Stimulated activated effector memory CD8-positive, alpha-beta T cell treated with anti-CD3 and anti-CD28 coated beads, Interleukin-12 subunit alpha, Interleukin-12 subunit beta, amount 100 ng/mL, for 72 hours (primary cell): ENCODE measurements at regions not wholly inside any gene's neighbourhood (a gene's known extent, or its start where the extent isn't known, plus 50 kb on each side); places are given as distances from the start of the nearest gene placed in this dataset.
"Not testable (repeated sequence)": the region's sequence is repeated elsewhere in the genome, so short reads cannot be mapped to it uniquely, and the experiment has no call there.

ENCODE experiments used
- ATAC-seq: fragments of 150-1000 bp; cut with Tn5 transposase; 2 replicates; pipeline ENCODE4 v1.10.0; 2021
- DNase-seq, 2 donors: peaks; one replicate each; pipeline ENCODE4 v3.0.0; 2021 to 2022; ENCODE audit warnings: low spot score in 2 of 2
- H3K27ac Mint-ChIP-seq: one replicate; pipeline ENCODE4 v1.8.0; 2022; ENCODE audit warnings: mild to moderate bottlenecking, mixed read lengths
- H3K36me3 Mint-ChIP-seq: one replicate; pipeline ENCODE4 v1.8.0; 2022; ENCODE audit warnings: mild to moderate bottlenecking, mixed read lengths
- H3K4me1 Mint-ChIP-seq: one replicate; pipeline ENCODE4 v1.8.0; 2022; ENCODE audit warnings: mixed read lengths
- H3K4me3 Mint-ChIP-seq: one replicate; pipeline ENCODE4 v1.8.0; 2022; ENCODE audit warnings: mild to moderate bottlenecking, mixed read lengths
- H3K9me3 Mint-ChIP-seq: one replicate; pipeline ENCODE4 v1.8.0; 2022; ENCODE audit warnings: mixed read lengths

- no peaks in the 10 kb centered on the region for H3K9me3 Mint-ChIP-seq
- H3K4me3 Mint-ChIP-seq: no peak overlapping the region
- H3K4me1 Mint-ChIP-seq: no peaks in the 10 kb centered on the region
- no peaks in the 10 kb centered on the region for H3K36me3 Mint-ChIP-seq
- DNase-seq: no peak
- ATAC-seq: no peak
- H3K27ac Mint-ChIP-seq: no peak overlapping the region
These were observed 164.2 kb downstream of the NDUFA12 start for GRCh38 chr12:94839347-94839746.

GRCh38 chr12:94836952-94837670, 166.4 kb downstream of the NDUFA12 start:
- not testable (repeated sequence) for H3K9me3 Mint-ChIP-seq, DNase-seq

DNA sequence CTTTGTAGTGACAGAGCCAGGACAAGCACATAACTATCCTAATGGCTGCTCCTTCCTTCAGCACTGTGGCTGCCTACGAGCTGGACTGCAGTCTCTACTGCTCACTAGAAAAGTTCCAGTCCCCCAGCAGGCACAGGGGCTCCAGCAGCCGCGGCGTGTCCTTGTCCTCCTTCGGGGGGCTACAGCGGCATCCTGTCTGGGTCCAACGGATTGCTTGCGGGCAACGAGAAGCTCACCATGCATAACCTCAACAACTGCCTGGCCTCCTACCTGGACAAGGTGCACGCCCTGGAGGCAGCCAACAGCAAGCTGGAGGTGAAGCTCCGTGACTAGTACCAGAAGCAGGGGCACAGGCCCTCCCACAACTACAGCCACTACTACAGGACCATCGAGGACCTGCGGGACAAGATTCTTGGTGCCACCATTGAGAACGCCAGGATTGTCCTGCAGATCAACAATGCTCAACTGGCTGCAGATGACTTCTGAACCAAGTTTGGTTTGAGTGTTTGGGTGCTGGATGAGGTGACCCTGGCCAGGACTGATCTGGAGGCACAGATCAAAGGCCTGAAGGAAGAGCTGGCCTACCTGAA, 169.4 kb downstream of the NDUFA12 start:
- Mint-ChIP-seq H3K27ac (no peak overlapping the region), H3K36me3 (no peaks in the 10 kb centered on the region), H3K4me1 (peaks cover 17% of the 10 kb centered on the region), H3K9me3 (no peaks in the 10 kb centered on the region), H3K4me3 (no peak overlapping the region)
- no peak for ATAC-seq
- DNase-seq: no peak

More at GRCh38 chr12:94836952-94837670, 166.4 kb downstream of the NDUFA12 start:
- not testable (repeated sequence) for H3K4me3 Mint-ChIP-seq, H3K36me3 Mint-ChIP-seq, H3K4me1 Mint-ChIP-seq, ATAC-seq, H3K27ac Mint-ChIP-seq

DNA sequence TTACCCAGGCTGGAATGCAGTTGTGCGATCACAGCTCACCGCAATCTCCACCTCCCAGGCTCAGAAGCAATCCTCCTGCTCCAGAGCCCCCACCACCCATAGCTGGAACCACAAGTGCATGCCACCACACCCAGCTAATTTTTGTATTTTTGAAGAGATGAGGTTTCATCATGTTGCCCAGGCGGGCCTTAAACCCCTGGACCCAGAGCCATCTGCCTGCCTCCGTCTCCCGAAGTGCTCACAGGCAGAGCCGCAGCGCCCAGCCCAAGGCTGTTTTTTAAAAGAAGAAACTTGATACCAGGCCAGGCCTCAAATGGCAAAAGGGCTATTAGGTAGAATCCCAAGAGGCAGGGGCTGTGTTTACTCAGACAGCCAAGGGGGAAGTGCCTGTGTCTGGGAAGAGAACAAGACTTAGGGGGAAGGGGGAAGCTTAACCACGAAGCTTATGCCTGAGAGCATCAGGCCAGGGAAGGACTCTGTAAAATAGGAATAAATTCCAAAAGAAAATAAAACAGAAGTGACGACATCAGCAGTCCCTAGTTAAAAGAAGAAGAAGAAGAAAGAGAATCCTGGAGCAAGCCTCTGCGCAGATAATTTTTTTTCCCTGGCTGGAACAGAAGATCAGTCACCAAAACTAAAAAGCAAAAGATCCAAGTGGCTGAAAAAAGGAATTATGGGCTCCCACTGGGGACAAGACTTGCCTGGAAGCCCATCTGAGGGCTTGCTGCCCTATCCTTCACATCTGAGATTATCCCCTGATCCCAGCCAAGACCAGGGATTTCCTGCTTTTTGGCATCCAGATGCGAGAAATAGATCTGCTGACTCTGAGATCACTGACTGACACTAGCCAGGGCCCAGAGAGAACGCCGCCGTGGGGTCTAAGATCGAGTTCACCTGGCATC, 170.5 kb downstream of the NDUFA12 start:
- H3K9me3 Mint-ChIP-seq: no peaks in the 10 kb centered on the region
- DNase-seq: no peak
- no peak overlapping the region for H3K4me3 Mint-ChIP-seq
- no peak overlapping the region for H3K27ac Mint-ChIP-seq
- peaks cover 17% of the 10 kb centered on the region for H3K4me1 Mint-ChIP-seq
- no peak for ATAC-seq
- no peaks in the 10 kb centered on the region for H3K36me3 Mint-ChIP-seq

- no peak overlapping the region for H3K4me3 Mint-ChIP-seq
- ATAC-seq: no peak
- H3K9me3 Mint-ChIP-seq: no peaks in the 10 kb centered on the region
- no peak for DNase-seq
- no peak overlapping the region for H3K27ac Mint-ChIP-seq
- H3K4me1 Mint-ChIP-seq: peaks cover 17% of the 10 kb centered on the region
- no peaks in the 10 kb centered on the region for H3K36me3 Mint-ChIP-seq
These were observed 171.4 kb downstream of the NDUFA12 start for GRCh38 chr12:94832105-94832504.

DNA sequence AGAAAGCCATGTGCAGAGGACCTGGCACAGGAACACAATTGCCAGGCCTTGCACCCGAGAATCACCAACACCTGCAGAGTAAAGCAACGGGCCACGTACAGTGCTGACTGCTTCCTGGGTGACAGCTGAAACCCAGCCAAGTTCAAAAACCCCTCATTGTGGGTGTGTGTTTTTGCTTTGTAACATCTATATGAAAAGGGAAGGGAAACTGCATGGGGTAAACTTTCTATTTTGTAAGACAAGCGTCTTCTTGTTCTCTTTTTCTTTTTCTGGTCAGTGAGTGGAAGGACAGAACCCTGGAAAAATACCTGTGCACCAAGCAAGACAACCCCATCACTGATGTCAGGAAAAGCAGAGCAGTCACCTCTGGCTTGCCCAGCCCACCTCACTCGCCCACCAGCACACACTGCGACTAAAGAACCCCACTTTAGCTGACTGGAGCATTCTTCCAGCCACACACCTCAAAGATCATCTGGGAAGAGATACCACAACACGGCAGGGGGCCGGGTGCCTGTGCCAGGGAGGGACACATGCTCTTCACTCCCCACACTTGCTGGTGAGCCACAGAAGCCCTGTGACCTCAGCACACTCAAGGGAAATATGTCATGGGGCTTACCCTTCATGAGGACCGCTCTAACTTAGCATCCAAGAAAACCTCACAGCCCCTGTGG, 172.3 kb downstream of the NDUFA12 start:
- Mint-ChIP-seq H3K27ac (peak overlapping the region; percentile 46), H3K4me1 (peaks cover 17% of the 10 kb centered on the region), H3K4me3 (peak overlapping the region; percentile 46), H3K36me3 (no peaks in the 10 kb centered on the region), H3K9me3 (no peaks in the 10 kb centered on the region)
- peak in 1 of 2 donors; percentile 6 for DNase-seq
- ATAC-seq: peak; percentile 89

DNA sequence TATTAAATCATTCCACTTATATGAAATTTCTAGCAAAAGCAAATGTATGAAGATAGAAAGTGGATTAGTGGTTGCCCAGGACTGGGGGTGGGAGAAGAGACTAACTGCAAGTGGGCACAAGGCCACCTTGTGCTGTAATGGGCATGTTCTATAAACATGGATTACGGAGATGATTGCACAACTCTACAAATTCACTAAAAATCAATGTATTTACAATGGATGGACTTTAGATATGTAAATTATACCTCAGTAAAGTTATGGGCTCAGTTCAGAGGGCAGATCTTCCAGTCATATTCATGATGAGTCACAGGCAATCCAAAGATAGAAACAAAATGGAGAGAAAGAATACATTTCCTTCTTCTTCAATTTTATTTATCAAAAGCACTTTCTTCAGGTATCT, 173.9 kb downstream of the NDUFA12 start:
- H3K27ac Mint-ChIP-seq: no peak overlapping the region
- no peaks in the 10 kb centered on the region for H3K9me3 Mint-ChIP-seq
- H3K4me1 Mint-ChIP-seq: peaks cover 17% of the 10 kb centered on the region
- ATAC-seq (no peak), DNase-seq (no peak)
- no peak overlapping the region for H3K4me3 Mint-ChIP-seq
- no peaks in the 10 kb centered on the region for H3K36me3 Mint-ChIP-seq

DNA sequence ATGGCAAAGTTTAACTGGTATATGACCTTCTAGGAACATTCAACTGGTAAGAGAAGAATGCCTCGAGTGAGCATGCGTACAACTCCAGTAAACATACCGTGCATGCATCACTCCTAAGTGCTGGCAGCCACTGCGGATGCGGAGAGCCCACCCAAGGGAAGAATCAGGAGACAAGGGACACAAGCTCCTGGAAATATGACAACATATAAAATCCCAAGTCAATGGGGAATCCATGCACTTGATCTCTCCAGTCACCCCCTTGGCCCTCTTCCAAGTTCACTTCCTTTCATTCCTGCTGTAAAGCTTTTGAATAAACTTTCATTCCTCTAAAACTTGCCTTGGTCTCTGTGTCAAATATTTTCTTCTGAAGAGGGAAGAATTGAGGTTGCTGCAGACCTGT, 168.7 kb upstream of the TMCC3 start:
- Mint-ChIP-seq H3K9me3 (peaks cover 2% of the 10 kb centered on the region), H3K36me3 (no peaks in the 10 kb centered on the region), H3K27ac (no peak overlapping the region), H3K4me3 (no peak overlapping the region), H3K4me1 (no peaks in the 10 kb centered on the region)
- ATAC-seq (no peak), DNase-seq (no peak)

- no peak overlapping the region for H3K4me3 Mint-ChIP-seq
- H3K9me3 Mint-ChIP-seq: peaks cover 15% of the 10 kb centered on the region
- no peaks in the 10 kb centered on the region for H3K36me3 Mint-ChIP-seq
- DNase-seq (no peak), ATAC-seq (no peak)
- H3K4me1 Mint-ChIP-seq: no peaks in the 10 kb centered on the region
- no peak overlapping the region for H3K27ac Mint-ChIP-seq
These were observed 167.3 kb upstream of the TMCC3 start for GRCh38 chr12:94817695-94818075.

DNA sequence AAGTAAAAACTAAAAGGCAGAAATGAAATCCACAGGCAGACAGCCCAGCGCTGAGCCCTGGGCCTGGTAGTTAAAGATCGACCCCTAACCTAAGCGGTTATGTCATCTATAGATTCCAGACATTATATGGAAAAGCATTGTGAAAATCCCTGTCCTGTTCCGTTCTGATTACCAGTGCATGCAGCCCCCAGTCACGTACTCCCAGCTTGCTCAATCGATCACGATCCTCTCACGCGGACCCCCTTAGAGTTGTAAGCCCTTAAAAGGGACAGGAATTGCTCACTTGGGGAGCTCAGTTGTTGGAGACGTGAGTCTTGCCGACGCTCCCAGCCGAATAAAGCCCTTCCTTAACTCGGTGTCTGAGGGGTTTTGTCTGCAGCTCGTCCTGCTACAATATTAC, 166.8 kb upstream of the TMCC3 start:
- not testable (repeated sequence) for H3K27ac Mint-ChIP-seq, H3K4me1 Mint-ChIP-seq, DNase-seq, ATAC-seq, H3K4me3 Mint-ChIP-seq, H3K36me3 Mint-ChIP-seq
- peaks cover 16% of the 10 kb centered on the region for H3K9me3 Mint-ChIP-seq

DNA sequence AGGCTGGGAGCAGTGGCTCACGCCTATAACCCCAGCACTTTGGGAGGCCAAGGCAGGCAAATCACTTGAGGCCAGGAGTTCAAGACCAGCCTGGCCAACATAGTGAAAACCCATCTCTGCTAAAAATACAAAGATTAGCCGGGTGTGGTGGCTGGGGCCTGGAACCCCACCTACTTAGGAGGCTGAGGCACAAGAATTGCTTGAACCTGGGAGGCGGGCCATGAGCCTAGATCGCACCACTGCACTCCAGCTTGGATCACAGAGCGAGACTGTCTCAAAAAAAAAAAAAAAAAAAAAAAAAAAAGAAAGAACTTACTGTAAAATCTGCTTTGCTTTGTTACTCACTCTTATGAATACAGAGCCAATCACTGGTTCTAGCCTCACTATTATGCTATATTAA, 166.4 kb upstream of the TMCC3 start:
- DNase-seq, ATAC-seq, H3K4me1 Mint-ChIP-seq, H3K27ac Mint-ChIP-seq, H3K4me3 Mint-ChIP-seq, H3K36me3 Mint-ChIP-seq: not testable (repeated sequence)
- H3K9me3 Mint-ChIP-seq: peaks cover 16% of the 10 kb centered on the region

DNA sequence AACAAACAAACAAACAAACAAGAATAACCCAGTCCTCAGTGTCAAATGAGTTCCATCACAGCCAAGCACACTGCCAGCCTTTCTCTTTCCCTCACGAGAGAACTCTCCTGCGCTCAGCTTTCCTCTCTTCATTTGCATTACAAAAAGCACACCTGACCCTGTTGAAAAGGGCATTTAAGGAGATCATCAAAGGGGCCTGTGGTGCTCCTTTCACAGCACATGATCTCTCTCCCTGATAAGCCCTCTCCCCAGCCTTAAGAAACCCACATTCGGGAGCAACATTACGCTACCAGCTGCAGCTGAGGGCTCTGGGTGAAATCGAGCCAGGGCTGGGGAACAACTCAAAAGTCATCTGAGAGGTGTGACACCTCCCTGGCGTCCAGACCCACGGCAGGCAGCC, 165.6 kb upstream of the TMCC3 start:
- DNase-seq (no peak), ATAC-seq (no peak)
- Mint-ChIP-seq H3K36me3 (no peaks in the 10 kb centered on the region), H3K27ac (no peak overlapping the region), H3K9me3 (peaks cover 19% of the 10 kb centered on the region), H3K4me1 (no peaks in the 10 kb centered on the region), H3K4me3 (no peak overlapping the region)

- DNase-seq (no peak), ATAC-seq (no peak)
- no peak overlapping the region for H3K27ac Mint-ChIP-seq
- peaks cover 19% of the 10 kb centered on the region for H3K9me3 Mint-ChIP-seq
- no peaks in the 10 kb centered on the region for H3K36me3 Mint-ChIP-seq
- no peak overlapping the region for H3K4me3 Mint-ChIP-seq
- H3K4me1 Mint-ChIP-seq: no peaks in the 10 kb centered on the region
These were observed 165.1 kb upstream of the TMCC3 start for GRCh38 chr12:94815450-94815849.

DNA sequence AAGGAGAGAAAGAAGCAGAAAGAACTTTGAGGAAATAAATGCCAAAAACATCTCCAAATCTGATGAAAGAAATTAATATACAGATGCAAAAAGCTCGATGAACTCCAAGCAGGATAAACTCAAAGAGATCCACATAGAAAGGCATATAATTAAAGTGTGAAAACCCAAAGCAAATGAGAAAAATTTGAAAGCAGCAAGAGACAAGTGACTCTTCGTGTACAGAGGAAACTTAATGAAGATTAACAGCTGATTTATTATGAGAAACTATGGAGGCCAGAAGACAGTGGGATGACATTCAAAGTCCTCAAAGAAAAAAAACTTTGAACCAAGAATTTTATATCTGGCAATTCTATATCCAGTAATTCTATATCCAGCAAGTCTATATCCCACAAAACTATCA, 163.0 kb upstream of the TMCC3 start:
- peaks cover 19% of the 10 kb centered on the region for H3K9me3 Mint-ChIP-seq
- no peaks in the 10 kb centered on the region for H3K4me1 Mint-ChIP-seq
- no peak for ATAC-seq
- H3K36me3 Mint-ChIP-seq: no peaks in the 10 kb centered on the region
- no peak for DNase-seq
- H3K4me3 Mint-ChIP-seq: no peak overlapping the region
- no peak overlapping the region for H3K27ac Mint-ChIP-seq

GRCh38 chr12:94812345-94812744, 162.0 kb upstream of the TMCC3 start:
- ATAC-seq: no peak
- Mint-ChIP-seq H3K9me3 (peaks cover 19% of the 10 kb centered on the region), H3K27ac (no peak overlapping the region), H3K36me3 (no peaks in the 10 kb centered on the region), H3K4me1 (no peaks in the 10 kb centered on the region), H3K4me3 (no peak overlapping the region)
- DNase-seq: no peak
